Activated CD4-positive, alpha-beta memory T cell treated with anti-CD3 and anti-CD28 coated beads, Interleukin-2, amount 10 ng/mL, durations not matched to agents 7 days and 5 days (primary cell): ENCODE measurements at regions not wholly inside any gene's neighbourhood (a gene's known extent, or its start where the extent isn't known, plus 50 kb on each side); places are given as distances from the start of the nearest gene placed in this dataset.

Source experiments
- CTCF ChIA-PET: fragments of 350-600 bp; sonication (Branson Sonifier 250); formaldehyde crosslinking; loops from one replicate; lab custom pipeline; 2021; ENCODE audit warnings: antibody characterized with exemption, inconsistent platforms; lab: Charles Lee
- POLR2A ChIA-PET: fragments of 350-600 bp; sonication (Branson Sonifier 250); formaldehyde crosslinking; loops from one replicate; lab custom pipeline; 2021; ENCODE audit warnings: antibody characterized with exemption; lab: Charles Lee
- DNase-seq: peaks from one replicate; pipeline ENCODE4 v3.0.0-alpha.2; 2020
- H3K27ac Mint-ChIP-seq: one replicate; pipeline ENCODE4 v1.8.0; 2021; ENCODE audit warnings: mild to moderate bottlenecking, mixed read lengths
- H3K27me3 Mint-ChIP-seq: one replicate; pipeline ENCODE4 v1.8.0; 2021; ENCODE audit warnings: mixed read lengths
- H3K36me3 Mint-ChIP-seq: one replicate; pipeline ENCODE4 v1.8.0; 2021; ENCODE audit warnings: low read depth, mixed read lengths
- H3K4me1 Mint-ChIP-seq: one replicate; pipeline ENCODE4 v1.8.0; 2021; ENCODE audit warnings: mixed read lengths
- H3K4me3 Mint-ChIP-seq: one replicate; pipeline ENCODE4 v1.8.0; 2021; ENCODE audit warnings: mild to moderate bottlenecking, mixed read lengths
- H3K9me3 Mint-ChIP-seq: one replicate; pipeline ENCODE4 v1.8.0; 2021; ENCODE audit warnings: mixed read lengths

- Mint-ChIP-seq H3K27me3 (peaks cover 8% of the 10 kb centered on the region), H3K4me1 (no peaks in the 10 kb centered on the region), H3K4me3 (no peak overlapping the region), H3K36me3 (no peaks in the 10 kb centered on the region), H3K9me3 (no peaks in the 10 kb centered on the region), H3K27ac (no peak overlapping the region)
- DNase-seq = no peak
- ChIA-PET POLR2A (no interaction called here), CTCF (interaction anchor here (0.6 kb wide), 1 partner anchor 860 kb away, joined by 3 read pairs; no protein-coding TSS in a partner anchor)
These were observed 55.6 kb upstream of the MYBPC1 start for GRCh38 chr12:101539148-101539547.
